Spleen (tissue), 11 donors: ENCODE measurements at regions not wholly inside any gene's neighbourhood (a gene's known extent, or its start where the extent isn't known, plus 50 kb on each side); places are given as distances from the start of the nearest gene placed in this dataset.

Experiments
- DNase-seq: peaks from one replicate; pipeline ENCODE4 v3.0.0-alpha.2; 2020
- H3K27ac ChIP-seq, 8 donors: fragments of 200-600 bp; sonication (generic) in 7 of 8; 1 replicate in 4 of 8; 2 replicates in 4 of 8; pipeline versions ENCODE4 v1.5.0 to v1.8.0; 2016 to 2021; ENCODE audit warnings: inconsistent platforms in 4 of 8, mild to moderate bottlenecking in 4 of 8, moderate library complexity in 1 of 8
- H3K27me3 ChIP-seq, 7 donors: fragments of 200-600 bp; sonication (generic) in 6 of 7; replicated peaks in 1 of 7; 1 replicate in 4 of 7; 2 replicates in 3 of 7; pipeline versions ENCODE4 v1.5.0 to v1.8.0; 2016 to 2021; ENCODE audit warnings: inconsistent platforms in 3 of 7, mild to moderate bottlenecking in 1 of 7
- H3K36me3 ChIP-seq, 6 donors: fragments of 200-600 bp; sonication (generic) in 5 of 6; 1 replicate in 4 of 6; 2 replicates in 2 of 6; pipeline versions ENCODE4 v1.5.0 to v1.8.0; 2016 to 2021; ENCODE audit warnings: inconsistent platforms in 2 of 6
- H3K4me1 ChIP-seq, 6 donors: fragments of 200-600 bp; sonication (generic) in 5 of 6; 1 replicate in 3 of 6; 2 replicates in 3 of 6; pipeline versions ENCODE4 v1.5.0 to v1.8.0; 2016 to 2021; ENCODE audit warnings: inconsistent platforms in 3 of 6
- H3K4me3 ChIP-seq, 8 donors: fragments of 200-600 bp; sonication (generic) in 7 of 8; 1 replicate in 4 of 8; 2 replicates in 4 of 8; pipeline versions ENCODE4 v1.5.0 to v1.8.0; 2016 to 2021; ENCODE audit warnings: inconsistent platforms in 4 of 8, mild to moderate bottlenecking in 4 of 8, moderate library complexity in 2 of 8
- H3K9me3 ChIP-seq, 8 donors: fragments of 200-600 bp; sonication (generic) in 7 of 8; 1 replicate in 4 of 8; 2 replicates in 4 of 8; pipeline versions ENCODE4 v1.5.0 to v1.8.0; 2016 to 2021; ENCODE audit warnings: inconsistent platforms in 4 of 8
- POLR2A ChIP-seq, 3 donors: fragments of 450-650 bp; IDR thresholded peaks; one replicate each; pipeline ENCODE4 v1.5.1; 2017; ENCODE audit warnings: antibody characterized with exemption in 3 of 3, mild to moderate bottlenecking in 1 of 3
- POLR2AphosphoS5 ChIP-seq, 3 donors: sonication (generic); formaldehyde crosslinking; IDR thresholded peaks; one replicate each; pipeline ENCODE4 v1.5.1; 2017; ENCODE audit warnings: antibody characterized with exemption in 3 of 3
- WGBS, 5 donors: extraction: QIAGEN DNeasy Blood & Tissue Kit in 3 of 5; methylation state at CpG; one replicate each; pipeline versions ENCODE4 v1.1.5 to v1.1.7; 2013 to 2018; 5-methylcytosine and 5-hydroxymethylcytosine counted together
- intact Hi-C: fragments of 100-400 bp; cut with DNase I; formaldehyde crosslinking; loops from one replicate; pipeline ENCODE4 v1.15.0; 2023; ENCODE audit warnings: low total_unique reads
- TF ChIP-seq, protein P1 (sequence below), 11 experiments: fragments of 200-600 bp in 7 of 11; fragments of 450-650 bp in 4 of 11; sonication (generic) in 4 of 11; IDR thresholded peaks in 8 of 11; conservative IDR thresholded peaks in 3 of 11; 1 replicate in 7 of 11; 2 replicates in 4 of 11; pipeline versions ENCODE4 v1.4.0 to v1.8.0; 2016 to 2021; ENCODE audit warnings: antibody characterized with exemption in 11 of 11, inconsistent platforms in 4 of 11, mild to moderate bottlenecking in 1 of 11
- donor health status: healthy with polysubstance abuse.
- donor health status: DM: no; HTN: no; CAD: no; lungs with moderate emphysema.
- donor health status: DM: no; HTN: no; CAD: no.
- donor health status: Bipolar disorder and iron deficiency.
- donor health status: healthy.
- donor health status: DM: no; HTN: no; CAD: no.
- donor health status: DM: yes; HTN: yes; CAD: no.

DNA sequence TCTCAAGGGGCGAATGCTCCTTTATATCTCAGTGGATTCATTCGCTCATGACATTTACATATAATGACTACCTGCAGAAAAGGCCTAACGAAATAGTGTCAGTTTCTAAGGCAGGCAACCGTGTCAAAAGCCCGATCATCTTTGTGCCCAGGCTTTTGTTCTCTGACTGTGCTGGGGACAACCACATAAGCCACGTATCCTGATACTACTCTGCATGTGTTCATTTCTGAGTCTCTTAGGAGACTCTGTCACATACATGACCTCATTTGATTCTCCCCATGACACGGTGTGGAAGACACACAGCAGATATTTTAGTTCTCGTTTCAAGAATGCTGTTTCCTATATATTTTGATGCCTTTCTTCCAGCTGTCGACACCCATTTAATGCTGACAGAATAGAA, 598.5 kb downstream of the BNC2 start:
- TF ChIP-seq, protein P1, sequence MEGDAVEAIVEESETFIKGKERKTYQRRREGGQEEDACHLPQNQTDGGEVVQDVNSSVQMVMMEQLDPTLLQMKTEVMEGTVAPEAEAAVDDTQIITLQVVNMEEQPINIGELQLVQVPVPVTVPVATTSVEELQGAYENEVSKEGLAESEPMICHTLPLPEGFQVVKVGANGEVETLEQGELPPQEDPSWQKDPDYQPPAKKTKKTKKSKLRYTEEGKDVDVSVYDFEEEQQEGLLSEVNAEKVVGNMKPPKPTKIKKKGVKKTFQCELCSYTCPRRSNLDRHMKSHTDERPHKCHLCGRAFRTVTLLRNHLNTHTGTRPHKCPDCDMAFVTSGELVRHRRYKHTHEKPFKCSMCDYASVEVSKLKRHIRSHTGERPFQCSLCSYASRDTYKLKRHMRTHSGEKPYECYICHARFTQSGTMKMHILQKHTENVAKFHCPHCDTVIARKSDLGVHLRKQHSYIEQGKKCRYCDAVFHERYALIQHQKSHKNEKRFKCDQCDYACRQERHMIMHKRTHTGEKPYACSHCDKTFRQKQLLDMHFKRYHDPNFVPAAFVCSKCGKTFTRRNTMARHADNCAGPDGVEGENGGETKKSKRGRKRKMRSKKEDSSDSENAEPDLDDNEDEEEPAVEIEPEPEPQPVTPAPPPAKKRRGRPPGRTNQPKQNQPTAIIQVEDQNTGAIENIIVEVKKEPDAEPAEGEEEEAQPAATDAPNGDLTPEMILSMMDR (IDR thresholded peaks at IDR 0.05 in 8 of 11, conservative IDR thresholded peaks at IDR 0.05 in 3 of 11) = no peak
- no peak for TF ChIP-seq POLR2AphosphoS5 (IDR thresholded peaks at IDR 0.05)
- TF ChIP-seq POLR2A (IDR thresholded peaks at IDR 0.05) = no peak
- H3K27ac ChIP-seq = no peak overlapping the region
- no peaks in the 10 kb centered on the region for H3K4me1 ChIP-seq
- WGBS, 5 donors = 75 to 87% (median 79%) methylated on average over 9 of the region's 9 CpGs
- no peaks in the 10 kb centered on the region for H3K36me3 ChIP-seq
- intact Hi-C loops = no loop called here
- no peak for DNase-seq
- H3K9me3 ChIP-seq = no peaks in the 10 kb centered on the region
- H3K27me3 ChIP-seq = no peaks in the 10 kb centered on the region
- H3K4me3 ChIP-seq = no peak overlapping the region

DNA sequence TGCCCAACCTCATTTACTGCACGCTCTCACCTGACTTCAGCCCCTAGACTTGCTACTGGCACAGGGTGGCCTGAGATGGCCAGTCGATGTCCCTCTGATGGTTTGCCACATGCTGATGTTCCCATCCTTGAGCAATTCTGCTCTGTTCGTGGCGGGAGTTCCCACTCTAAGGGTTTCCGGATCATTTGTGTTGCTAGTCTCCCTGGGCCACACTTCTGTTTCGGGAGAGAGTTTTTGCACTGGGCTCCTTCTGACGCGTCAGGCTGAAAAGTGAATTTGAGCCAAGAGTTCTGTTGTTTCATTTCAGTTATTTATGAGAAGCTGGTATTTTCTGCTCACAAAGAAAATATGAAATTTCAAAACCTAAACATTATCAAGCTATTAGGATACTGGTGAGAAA, 597.7 kb downstream of the BNC2 start:
- no peak for DNase-seq
- Histone ChIP-seq H3K9me3 (no peaks in the 10 kb centered on the region), H3K4me3 (no peak overlapping the region), H3K27ac (no peak overlapping the region), H3K4me1 (no peaks in the 10 kb centered on the region), H3K36me3 (no peaks in the 10 kb centered on the region), H3K27me3 (no peaks in the 10 kb centered on the region)
- TF ChIP-seq POLR2AphosphoS5 (IDR thresholded peaks at IDR 0.05) = no peak
- TF ChIP-seq, protein P1 (IDR thresholded peaks at IDR 0.05 in 8 of 11, conservative IDR thresholded peaks at IDR 0.05 in 3 of 11) = no peak
- no peak for TF ChIP-seq POLR2A (IDR thresholded peaks at IDR 0.05)
- 92 to 95% (median 93%) methylated on average over 8 of the region's 8 CpGs for WGBS, 5 donors
- intact Hi-C loops = no loop called here

DNA sequence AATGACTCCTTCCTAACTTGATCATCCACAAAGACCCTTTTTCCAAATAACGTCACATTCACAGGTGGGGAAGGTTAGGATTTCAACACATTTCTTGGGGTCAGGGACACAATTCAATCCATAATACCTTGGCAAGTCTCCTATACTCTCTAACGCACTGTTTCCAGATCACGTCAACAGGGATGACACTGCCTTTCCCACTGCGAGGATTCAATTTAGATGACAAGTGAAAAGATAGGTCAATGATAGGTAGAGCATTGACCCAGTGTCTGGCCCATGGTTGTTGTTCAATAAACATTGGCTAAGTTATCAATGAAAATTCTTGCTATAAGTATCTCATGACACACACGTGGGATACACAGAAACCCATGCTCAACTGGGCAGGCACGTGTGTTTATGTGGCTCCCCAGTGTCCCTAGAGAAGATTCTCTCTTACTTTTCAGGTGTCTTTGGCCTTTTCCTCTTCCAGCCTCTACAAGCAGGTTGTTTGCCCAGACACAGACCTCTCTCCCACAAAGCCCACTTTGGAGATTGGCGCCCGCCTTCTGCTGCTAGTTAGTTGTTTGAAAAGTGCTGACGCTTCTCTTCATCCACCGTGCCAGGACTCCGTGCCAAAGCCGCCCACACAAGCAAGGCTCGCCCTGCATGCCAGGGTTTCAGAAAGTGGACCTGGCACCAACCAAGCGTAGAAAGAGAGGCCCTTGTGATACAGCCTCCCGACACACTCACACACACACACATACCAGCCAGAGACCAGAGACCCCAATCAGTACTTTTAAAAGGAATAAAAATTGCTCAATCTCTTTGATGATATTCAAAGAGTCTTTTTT, 594.5 kb downstream of the BNC2 start:
- no peaks in the 10 kb centered on the region for H3K4me1 ChIP-seq
- H3K27me3 ChIP-seq = no peaks in the 10 kb centered on the region
- no peaks in the 10 kb centered on the region for H3K36me3 ChIP-seq
- no peak overlapping the region for H3K4me3 ChIP-seq
- TF ChIP-seq POLR2A (IDR thresholded peaks at IDR 0.05) = no peak
- TF ChIP-seq POLR2AphosphoS5 (IDR thresholded peaks at IDR 0.05) = no peak
- TF ChIP-seq, protein P1 (IDR thresholded peaks at IDR 0.05 in 8 of 11, conservative IDR thresholded peaks at IDR 0.05 in 3 of 11) = no peak
- DNase-seq = no peak
- H3K27ac ChIP-seq = no peak overlapping the region
- intact Hi-C loops = no loop called here
- no peaks in the 10 kb centered on the region for H3K9me3 ChIP-seq
- WGBS, 5 donors = 88 to 95% (median 94%) methylated on average over 15 of the region's 15 CpGs

DNA sequence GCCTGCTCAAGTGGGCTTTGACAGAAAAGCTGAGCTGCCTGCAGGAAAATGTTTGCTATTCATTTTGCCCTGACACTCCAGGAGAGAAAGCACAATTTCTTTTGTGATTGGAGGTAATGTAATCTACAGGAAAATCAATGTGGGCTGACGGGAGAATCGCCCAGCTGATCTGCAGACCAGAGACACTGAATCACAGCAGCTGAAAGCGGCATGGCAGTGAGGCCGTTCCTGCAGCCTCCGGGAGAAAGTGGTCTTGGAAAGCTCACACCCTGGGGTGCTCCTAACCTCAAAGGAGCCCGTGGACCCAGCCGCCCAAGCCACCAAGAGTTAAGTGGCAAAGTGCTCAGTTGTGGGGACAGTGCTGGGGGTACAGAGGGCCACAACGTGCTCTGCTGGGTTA, 593.6 kb downstream of the BNC2 start:
- intact Hi-C loops = no loop called here
- TF ChIP-seq, protein P1 (IDR thresholded peaks at IDR 0.05 in 8 of 11, conservative IDR thresholded peaks at IDR 0.05 in 3 of 11) = no peak
- TF ChIP-seq POLR2A (IDR thresholded peaks at IDR 0.05) = no peak
- no peak for TF ChIP-seq POLR2AphosphoS5 (IDR thresholded peaks at IDR 0.05)
- no peak for DNase-seq
- H3K4me3 ChIP-seq = no peak overlapping the region
- H3K27ac ChIP-seq = no peak overlapping the region
- no peaks in the 10 kb centered on the region for H3K36me3 ChIP-seq
- H3K27me3 ChIP-seq = no peaks in the 10 kb centered on the region
- WGBS, 5 donors = 86 to 93% (median 88%) methylated on average over 8 of the region's 8 CpGs
- H3K4me1 ChIP-seq = no peaks in the 10 kb centered on the region
- no peaks in the 10 kb centered on the region for H3K9me3 ChIP-seq
